ENCODE measurements at regions not wholly inside any gene's neighbourhood (a gene's known extent, or its start where the extent isn't known, plus 50 kb on each side); places are given as distances from the start of the nearest gene placed in this dataset.

- DNase-seq (ENCODE audit: low spot score): no peak
- TF ChIP-seq CTCF (IDR thresholded peaks at IDR 0.05; ENCODE audit: extremely low read depth, missing control alignments): no peak
Observed at GRCh38 chr3:124497487-124497886, 232.8 kb upstream of the UMPS start.

GRCh38 chr3:124498891-124499290 lies 231.4 kb upstream of the UMPS start:
- DNase-seq (ENCODE audit: low spot score): no peak
- no peak for TF ChIP-seq CTCF (IDR thresholded peaks at IDR 0.05; ENCODE audit: extremely low read depth, missing control alignments)

DNA sequence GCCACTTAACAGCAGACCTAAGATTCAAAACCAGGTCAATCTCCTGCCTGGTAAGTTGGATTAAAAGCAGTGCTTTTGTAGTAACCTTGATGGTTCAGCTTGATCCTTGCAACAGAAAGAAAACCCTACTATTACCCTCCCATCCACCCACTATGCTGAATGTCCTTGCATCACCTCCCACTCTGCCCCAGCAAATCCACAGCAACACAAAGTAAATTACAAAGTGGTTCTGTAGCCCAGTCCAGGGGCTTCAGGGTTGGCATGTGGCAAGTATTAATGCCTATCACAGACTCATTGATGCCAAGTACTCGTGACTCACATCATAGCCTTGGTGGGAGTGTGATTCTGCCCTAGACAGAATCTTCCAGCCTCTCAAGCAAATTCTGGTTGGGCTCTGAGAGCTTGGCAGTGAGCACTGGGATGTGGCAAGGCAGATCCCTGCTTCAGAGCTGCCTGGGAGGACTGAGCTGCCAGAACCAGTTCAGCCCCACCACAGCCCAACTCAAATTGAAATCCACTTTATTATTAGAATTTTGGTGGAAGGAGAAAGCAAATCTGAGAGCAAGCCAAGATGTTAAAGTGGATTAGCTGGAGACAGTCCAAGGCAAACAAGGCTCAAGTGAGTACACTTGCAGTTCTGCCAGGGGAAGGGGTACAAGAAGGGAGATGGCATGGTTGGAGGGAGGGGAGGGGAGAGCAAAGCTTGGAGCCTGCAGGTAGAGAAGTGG lies 225.8 kb upstream of the UMPS start:
- TF ChIP-seq CTCF (IDR thresholded peaks at IDR 0.05; ENCODE audit: extremely low read depth, missing control alignments): no peak
- DNase-seq (ENCODE audit: low spot score): no peak

DNA sequence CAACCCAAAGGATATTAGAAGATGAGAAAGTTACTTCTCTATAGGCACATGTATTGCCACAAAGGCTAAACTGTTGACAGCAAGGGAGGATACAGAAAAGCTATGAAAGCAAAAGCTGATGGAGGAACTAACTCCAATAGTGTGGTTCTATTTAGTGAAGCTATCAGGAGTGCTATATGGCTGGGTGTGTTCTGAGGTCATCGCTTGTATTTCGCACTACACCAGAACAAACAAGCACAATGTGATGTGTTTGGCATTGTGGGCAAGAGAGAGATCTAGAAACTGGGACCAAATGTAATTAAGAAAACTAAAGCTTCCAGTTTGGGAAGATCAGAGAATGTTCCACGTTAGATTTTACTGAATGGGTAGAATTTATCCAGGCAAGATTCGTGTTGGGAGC lies 220.4 kb upstream of the UMPS start:
- no peak for DNase-seq (ENCODE audit: low spot score)
- TF ChIP-seq CTCF (IDR thresholded peaks at IDR 0.05; ENCODE audit: extremely low read depth, missing control alignments): no peak

DNA sequence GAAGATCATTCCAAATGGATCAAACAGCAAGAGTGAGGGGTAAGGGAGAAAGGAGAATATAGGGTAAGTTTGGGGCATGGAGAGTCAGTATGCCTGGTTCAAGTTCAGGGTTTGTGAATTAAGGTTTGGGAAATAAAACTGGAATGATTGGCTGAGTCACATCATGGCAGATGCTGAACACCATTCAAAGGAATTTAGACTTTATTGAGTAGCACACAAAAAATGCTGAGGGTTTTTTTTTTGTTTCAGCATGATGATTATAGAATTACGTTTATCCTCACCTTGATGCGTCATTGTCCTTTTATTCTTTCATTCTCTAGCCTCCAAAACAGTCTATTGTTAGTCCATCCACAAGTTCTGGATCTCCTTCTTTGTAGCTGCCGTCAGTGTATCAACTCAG lies 220.0 kb upstream of the UMPS start:
- DNase-seq (ENCODE audit: low spot score): no peak
- no peak for TF ChIP-seq CTCF (IDR thresholded peaks at IDR 0.05; ENCODE audit: extremely low read depth, missing control alignments)

- DNase-seq (ENCODE audit: low spot score): no peak
- TF ChIP-seq CTCF (IDR thresholded peaks at IDR 0.05; ENCODE audit: extremely low read depth, missing control alignments): no peak
Observed at GRCh38 chr3:124512881-124513609, 217.2 kb upstream of the UMPS start.

GRCh38 chr3:124513610-124513997 lies 216.6 kb upstream of the UMPS start:
- TF ChIP-seq CTCF (IDR thresholded peaks at IDR 0.05; ENCODE audit: extremely low read depth, missing control alignments): no peak
- no peak for DNase-seq (ENCODE audit: low spot score)
